Right lobe of liver (tissue), 4 donors: ENCODE measurements at regions not wholly inside any gene's neighbourhood (a gene's known extent, or its start where the extent isn't known, plus 50 kb on each side); places are given as distances from the start of the nearest gene placed in this dataset.

ENCODE experiments used
- CTCF ChIP-seq, 4 donors: fragments of 200-600 bp in 3 of 4; fragments of 450-650 bp in 1 of 4; IDR thresholded peaks; one replicate each; pipeline versions ENCODE4 v1.5.1 to v1.8.0; 2016 to 2022; ENCODE audit warnings: antibody characterized with exemption in 4 of 4, mild to moderate bottlenecking in 2 of 4
- POLR2A ChIP-seq: fragments of 450-650 bp; IDR thresholded peaks from one replicate; pipeline ENCODE4 v1.6.1; 2017; ENCODE audit warnings: antibody characterized with exemption, mild to moderate bottlenecking
- donor health status: DM: no; HTN: no; CAD: no.
- donor health status: DM: no; HTN: no; CAD: no.
- donor health status: DM: no; HTN: yes; CAD: no.

DNA sequence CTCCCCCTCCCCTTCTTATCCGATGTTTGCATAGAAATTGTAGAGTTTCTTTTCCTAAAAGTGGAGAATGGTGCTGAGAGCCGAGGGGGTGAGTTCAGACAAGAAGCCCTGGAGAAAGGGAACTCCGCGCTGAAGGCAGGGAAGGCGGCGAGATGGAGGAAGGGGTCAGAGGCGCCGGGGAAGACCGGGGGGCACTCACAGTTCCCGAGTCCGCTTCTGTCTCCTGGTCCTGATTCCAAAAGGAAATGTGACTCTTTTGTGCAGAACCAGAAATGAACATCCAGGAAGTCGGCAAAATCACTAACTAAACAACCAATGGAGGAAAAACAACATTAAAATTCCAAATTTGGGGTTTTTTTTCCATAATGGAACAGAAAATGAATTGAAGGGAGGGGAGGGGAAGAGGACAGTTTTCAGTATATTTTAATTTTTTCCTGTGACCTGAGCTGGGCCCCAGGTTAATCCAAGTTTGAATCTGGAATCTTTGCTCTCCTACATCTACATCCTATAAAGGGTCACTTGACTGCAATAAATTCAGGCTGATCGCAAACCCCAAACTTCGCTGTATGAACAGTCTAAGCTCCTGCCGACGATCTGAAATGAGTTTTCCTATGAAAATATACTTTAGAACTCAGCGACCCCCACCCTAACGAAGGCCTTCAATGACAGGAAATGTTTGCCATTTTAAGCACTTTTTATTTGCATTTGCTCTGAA lies 252.3 kb downstream of the C16orf95 start:
- TF ChIP-seq CTCF (IDR thresholded peaks at IDR 0.05) (no peak), POLR2A (no peak)
